PC-9 (cell line): ENCODE measurements at regions not wholly inside any gene's neighbourhood (a gene's known extent, or its start where the extent isn't known, plus 50 kb on each side); places are given as distances from the start of the nearest gene placed in this dataset.

Experiments
- CTCF ChIP-seq: fragments of 200-600 bp; sonication (generic); conservative IDR thresholded peaks from 2 replicates; pipeline ENCODE4 v1.6.1; 2017; ENCODE audit warnings: mixed run types, antibody characterized with exemption, mild to moderate bottlenecking, moderate library complexity
- EZH2 ChIP-seq: fragments of 200-600 bp; sonication (generic); IDR thresholded peaks from 2 replicates; pipeline ENCODE4 v1.8.0; 2017; ENCODE audit warnings: antibody characterized with exemption, low read depth

- no peak for TF ChIP-seq CTCF
- no peak for TF ChIP-seq EZH2
Observed at GRCh38 chr6:9126878-9127560, 691.7 kb upstream of the SLC35B3 start.
